Cerebellar cortex (tissue), 1 donor: ENCODE measurements at regions not wholly inside any gene's neighbourhood (a gene's known extent, or its start where the extent isn't known, plus 50 kb on each side); places are given as distances from the start of the nearest gene placed in this dataset.
A peak's percentile ranks its signal among the peaks of the same experiment; 100 is the strongest.
"Not testable (repeated sequence)": the region's sequence is repeated elsewhere in the genome, so short reads cannot be mapped to it uniquely, and the experiment has no call there.

Source experiments
- DNase-seq: peaks from one replicate; pipeline ENCODE4 v3.0.0-alpha.2; 2015; ENCODE audit warnings: low spot score

DNA sequence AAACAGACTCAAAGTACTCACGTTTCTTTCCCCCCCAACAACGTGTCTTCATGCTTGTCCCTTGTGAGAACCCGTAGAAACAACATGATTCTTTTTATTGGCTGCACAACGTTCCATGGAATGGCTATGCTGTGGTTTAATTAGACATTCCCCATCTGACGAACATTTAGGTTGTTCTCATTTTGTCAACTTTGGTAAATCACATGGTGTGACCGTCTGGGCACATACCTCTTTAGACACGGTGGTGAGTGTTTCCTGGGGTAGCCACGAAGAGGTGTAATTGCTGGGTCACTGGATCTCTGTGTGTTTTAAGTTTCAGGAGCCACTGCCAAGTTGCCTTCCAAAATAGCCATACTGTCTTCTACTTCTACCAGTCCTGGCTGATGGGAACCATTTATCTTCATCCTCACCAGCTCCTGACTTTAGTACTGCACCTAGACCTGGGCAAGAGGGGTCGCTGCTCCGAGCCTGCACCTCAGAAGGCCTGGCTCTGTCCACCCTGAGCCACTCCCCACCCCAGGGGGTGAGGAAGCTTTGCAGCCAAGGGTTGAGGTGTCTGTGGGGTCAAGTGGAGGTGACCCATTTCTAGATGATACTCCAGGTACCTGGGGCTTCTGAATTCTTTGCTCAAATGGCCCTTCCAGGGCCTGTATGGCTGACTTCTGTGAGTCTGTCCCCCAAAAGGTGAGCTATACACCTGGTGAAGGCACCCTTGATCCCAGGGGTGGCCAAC, 84.7 kb downstream of the IRX5 start:
- no peak for DNase-seq

- DNase-seq = no peak
Measured at GRCh38 chr16:55016515-55016914, 85.8 kb downstream of the IRX5 start.

DNA sequence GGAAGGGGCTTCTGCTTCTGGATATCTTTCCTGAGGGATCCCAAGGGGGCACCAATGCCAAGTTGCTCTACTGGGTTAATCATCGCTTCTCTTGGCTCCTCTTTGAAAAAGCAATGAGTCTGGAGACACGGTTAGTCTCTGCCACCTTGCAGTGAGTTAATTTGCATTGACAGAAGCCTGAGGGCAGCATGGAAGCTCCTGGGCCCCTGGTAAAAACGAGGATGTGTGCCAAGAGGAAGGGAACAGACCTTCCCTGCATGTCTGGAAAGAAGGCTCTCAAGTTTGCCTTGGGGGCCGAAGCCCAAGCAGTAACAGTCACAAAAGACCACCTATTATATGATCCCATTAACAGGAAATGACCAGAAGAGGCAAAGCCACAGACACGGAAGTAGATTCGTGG, 86.7 kb downstream of the IRX5 start:
- no peak for DNase-seq

DNA sequence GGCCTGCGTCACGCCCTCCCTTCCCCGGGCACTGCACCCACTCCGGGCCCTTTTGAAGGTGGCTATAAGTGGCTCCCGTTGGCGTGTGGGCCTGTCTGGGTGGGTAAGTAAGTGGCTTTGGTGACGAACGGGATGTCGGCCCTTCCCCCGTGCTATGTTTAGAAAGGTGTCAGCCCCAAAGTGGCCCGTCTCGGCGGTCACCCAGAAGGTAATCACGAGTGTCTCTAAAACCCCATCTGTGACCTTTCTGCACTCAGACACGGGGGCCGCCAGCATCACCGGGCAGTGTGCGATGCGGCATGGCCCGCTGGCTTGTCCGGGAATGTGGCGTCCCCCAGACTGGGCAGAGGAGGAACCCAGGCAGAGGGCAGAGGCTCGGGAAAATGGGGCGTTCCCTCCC, 88.2 kb downstream of the IRX5 start:
- no peak for DNase-seq

DNA sequence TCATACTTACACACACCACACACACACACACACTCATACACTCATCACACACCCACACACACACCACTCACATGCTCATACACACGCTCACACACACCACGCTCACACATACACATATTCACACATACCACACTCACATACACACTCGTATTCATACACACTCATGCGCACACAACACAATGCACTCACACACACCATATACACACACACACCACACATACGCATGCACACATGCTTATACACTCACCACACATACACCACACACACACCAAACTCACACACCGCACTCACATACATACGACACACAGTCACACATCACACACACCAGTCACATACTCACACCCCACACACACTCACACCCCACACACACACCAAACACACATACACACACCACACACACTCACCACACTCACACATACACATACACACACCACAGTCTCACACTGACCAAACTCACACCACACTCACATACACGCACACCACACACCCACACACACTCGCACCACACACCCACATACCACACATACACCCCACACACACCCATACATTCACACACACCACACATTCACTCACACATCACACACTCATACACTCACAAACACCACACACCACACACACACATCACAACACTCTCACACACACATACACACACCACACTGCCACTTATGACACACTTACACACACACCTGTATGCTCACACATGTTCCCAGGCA, 88.9 kb downstream of the IRX5 start:
- no peak for DNase-seq

DNA sequence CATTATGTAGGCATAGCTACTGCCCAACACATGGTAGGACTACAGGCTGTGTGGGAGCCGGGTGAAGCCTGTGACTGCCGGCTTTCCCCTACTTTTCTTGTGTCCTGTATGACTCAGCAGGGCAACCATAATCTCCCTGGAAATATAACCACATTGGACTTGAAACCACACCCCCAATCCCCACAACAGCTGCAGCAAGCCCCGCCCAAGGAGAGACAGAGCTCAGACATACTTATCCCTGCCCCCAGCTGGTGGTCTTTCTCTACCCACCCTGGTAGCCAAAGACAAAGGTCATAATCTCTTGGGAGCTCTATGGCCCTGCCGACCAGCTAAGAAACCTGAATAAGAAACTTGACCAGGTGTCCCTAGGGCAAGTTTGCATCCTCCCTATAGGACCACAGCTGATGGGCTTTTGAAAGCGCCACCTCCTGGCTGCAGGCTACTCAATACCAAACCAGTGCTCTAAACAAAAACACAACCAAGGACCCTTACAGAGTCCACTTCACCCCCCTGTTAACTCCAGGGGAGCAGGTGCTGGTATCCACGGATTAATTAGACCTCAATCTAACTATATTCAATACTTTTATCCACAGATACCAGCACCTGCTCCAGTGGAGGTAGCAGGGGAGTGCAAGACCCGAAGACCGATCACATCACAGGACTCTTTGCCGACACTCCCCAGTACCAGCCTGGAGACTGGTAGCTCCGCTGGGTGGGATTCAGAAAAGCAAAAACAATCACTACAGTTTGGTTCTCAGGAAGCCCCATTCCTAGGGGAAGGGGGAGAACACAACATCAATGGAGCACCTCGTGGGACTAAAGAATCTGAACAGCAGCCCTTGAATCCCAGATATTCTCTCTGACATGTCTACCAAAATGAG, 91.2 kb downstream of the IRX5 start:
- DNase-seq = no peak

GRCh38 chr16:55027260-55027659, 96.6 kb downstream of the IRX5 start:
- DNase-seq = not testable (repeated sequence)

DNA sequence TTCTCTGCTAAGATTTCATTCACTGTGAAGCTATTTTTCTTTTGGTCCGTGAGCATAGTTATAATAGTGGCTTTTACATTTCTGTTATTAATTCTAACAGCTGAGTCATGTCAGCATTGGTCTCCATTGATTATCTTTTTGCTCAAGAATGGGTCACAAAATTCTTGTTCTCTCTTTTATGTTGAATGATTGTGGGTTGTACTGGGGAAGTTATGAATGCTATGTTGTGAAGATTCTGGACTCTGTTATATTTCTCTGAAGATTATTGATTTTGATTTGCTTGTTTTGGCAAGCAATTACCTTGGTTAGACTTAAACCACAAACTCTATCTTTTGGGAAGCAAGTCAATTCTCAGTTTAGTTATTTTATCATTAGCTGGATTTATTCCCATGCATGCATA, 98.8 kb downstream of the IRX5 start:
- no peak for DNase-seq

DNA sequence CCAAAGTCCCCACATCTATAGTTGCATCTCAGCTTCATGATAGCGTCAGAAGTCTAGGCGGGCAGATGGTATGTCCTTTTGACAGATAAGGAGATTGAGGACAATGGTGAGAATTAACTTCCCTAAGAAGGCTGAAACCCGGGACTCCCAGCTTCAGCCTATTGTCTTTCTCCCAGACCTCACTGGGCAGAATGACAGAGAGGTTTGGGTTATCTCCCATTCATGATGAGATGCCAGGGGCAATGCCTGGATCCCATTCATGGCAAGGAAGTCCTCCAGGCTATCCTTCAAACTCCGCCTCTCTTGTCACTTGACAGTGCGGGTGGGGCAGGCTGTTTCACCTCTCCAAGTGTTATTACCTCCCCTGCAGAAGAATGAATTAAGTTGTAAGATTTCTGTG, 100.3 kb downstream of the IRX5 start:
- DNase-seq = no peak

DNA sequence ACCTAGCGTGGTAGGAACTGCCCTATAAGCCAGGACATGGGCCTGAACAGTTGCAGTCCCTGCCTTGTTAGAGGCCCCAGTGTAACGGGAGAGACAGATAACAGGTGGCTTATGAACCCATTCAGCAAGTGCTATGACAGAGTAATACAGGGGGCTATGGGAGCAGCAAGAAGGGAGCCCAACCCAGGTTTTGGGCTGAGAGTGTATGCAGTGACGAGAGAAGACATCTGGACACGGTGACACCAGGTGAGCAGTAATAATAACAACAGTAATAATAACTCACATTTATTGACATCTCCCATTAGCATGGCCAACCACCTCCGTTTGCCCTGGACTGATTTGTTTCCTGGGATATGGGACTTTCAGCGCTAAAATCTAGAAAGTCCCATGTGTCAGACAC, 100.8 kb downstream of the IRX5 start:
- no peak for DNase-seq

GRCh38 chr16:55033225-55034156, 102.8 kb downstream of the IRX5 start:
- no peak for DNase-seq

GRCh38 chr16:55035029-55035428, 104.4 kb downstream of the IRX5 start:
- DNase-seq = peak; percentile 9

GRCh38 chr16:55035956-55036355, 105.3 kb downstream of the IRX5 start:
- no peak for DNase-seq

GRCh38 chr16:55036371-55036821, 105.7 kb downstream of the IRX5 start:
- DNase-seq = no peak

- DNase-seq = no peak
Measured at GRCh38 chr16:55037046-55037445, 106.4 kb downstream of the IRX5 start.

DNA sequence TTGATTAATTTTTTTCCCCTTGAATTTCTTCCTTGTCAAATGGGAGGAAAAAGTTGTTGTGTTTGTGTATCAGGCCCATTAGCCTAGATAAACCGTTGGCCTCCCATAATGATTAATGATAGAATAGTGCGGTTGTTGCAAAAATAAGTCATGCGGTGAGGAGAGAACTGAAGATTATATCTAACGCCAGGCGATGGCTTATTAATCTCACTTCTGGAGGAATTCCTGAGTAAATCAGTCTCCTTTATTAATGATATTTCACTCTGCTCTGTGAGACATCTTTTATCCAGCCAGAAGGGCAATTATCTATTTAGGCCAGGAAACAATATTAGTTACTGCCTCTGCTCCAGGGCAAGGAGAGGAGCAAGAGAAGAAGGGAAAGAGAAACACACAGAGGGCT, 107.3 kb downstream of the IRX5 start:
- no peak for DNase-seq

DNA sequence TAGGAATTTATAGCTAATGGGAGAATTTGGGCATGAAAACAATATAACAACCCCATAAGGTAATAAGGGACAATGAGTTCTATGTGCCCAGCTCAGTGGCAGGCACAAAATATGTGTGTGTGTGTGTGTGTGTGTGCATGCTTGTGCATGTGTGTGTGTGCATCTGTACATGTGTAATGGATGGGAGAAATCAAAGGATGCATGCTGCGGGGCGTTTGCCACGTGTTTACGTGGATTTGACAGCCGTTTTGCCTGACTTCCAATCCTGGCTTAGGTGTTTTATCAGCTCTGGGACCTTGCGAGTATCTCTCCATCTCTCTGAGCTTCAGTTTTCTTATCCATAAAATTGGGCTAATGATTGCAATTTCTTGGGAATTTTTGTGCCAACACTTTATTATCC, 108.4 kb downstream of the IRX5 start:
- DNase-seq = no peak

DNA sequence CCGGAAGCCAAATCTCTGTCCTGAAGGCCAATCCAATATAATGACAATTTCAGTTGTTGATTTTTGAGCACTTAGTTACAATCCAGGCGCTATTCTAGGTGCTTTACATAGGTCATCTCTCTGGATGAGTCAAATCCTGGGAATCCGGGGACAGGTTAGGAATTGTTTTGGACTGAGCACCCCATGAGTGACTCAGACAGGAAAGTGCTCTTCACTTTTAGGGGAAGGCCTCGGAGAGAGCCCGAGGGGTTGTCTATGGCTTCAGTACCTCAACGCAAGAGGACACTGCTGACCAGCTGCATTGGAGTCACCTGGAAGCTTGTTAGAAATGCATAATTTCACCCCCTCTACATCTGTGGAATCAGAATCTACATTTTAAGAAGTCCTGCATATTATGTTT, 108.8 kb downstream of the IRX5 start:
- no peak for DNase-seq

DNA sequence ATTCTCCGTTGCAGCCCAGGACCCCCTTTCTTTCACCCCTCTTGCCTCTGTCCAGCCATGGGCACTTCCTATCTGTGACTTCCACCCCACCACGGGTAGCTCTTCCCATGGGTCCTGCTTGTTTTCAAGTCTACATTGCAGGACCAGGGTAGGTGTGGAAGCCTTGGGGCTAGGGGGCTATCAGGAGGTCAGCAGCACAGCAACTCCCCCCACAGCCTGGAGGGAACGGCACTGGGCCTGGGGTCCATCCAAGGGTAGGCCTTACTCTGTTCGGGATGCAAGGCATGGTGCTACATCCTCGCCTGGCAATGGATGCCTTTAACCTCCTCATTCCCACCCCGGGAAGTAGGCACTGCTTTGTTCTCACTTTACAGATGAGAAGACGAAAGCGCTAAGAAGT, 109.3 kb downstream of the IRX5 start:
- DNase-seq = no peak

DNA sequence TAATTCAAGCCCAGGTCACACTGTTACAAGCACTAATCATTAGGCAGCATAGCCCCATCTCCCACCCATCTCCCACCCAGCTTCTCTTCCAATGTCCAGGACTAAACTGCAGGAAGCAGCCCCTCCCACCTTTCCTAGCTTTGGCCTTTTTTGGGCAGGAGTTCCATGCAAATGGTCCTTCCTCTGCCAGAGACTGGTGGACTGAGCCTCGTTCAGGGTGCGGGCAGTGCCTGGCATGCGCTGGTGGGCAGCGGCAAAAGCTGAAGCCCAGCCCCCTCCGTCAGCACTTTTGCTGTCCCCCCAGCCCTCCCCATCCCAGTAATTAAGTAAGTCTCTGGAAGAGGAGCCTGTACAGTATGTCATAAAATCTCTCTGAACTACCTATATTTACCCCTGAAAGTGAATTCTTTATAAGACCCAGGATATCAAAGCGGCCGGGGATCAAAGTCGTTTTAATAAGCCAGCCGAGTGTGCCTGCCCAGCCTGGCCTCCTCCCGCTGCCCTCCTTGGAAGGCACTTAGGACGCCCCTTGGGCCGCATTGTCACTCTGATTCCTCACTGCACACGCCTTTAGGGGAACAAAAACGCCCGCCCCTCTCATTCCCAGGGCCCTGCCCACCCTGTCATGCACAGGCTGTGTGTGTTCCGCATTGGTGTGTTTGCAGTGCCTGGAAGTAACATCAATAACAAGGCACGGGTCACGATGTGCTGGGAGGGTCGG, 109.9 kb downstream of the IRX5 start:
- no peak for DNase-seq
